Neural progenitor cell (in vitro differentiated cells): ENCODE measurements at regions not wholly inside any gene's neighbourhood (a gene's known extent, or its start where the extent isn't known, plus 50 kb on each side); places are given as distances from the start of the nearest gene placed in this dataset.

ENCODE experiments used
- EZH2 ChIP-seq: fragments of 200-600 bp; sonication (generic); IDR thresholded peaks from 2 replicates; pipeline ENCODE4 v1.6.1; 2017; ENCODE audit warnings: antibody characterized with exemption, mild to moderate bottlenecking, moderate library complexity
- EZH2phosphoT487 ChIP-seq: fragments of 200-600 bp; sonication (generic); IDR thresholded peaks from 2 replicates; pipeline ENCODE4 v1.6.1; 2017; ENCODE audit warnings: antibody characterized with exemption
- TF ChIP-seq, protein P1 (sequence below): fragments of 200-600 bp; sonication (generic); IDR thresholded peaks from 2 replicates; pipeline ENCODE4 v1.5.1; 2017; ENCODE audit warnings: antibody characterized with exemption, mild to moderate bottlenecking

DNA sequence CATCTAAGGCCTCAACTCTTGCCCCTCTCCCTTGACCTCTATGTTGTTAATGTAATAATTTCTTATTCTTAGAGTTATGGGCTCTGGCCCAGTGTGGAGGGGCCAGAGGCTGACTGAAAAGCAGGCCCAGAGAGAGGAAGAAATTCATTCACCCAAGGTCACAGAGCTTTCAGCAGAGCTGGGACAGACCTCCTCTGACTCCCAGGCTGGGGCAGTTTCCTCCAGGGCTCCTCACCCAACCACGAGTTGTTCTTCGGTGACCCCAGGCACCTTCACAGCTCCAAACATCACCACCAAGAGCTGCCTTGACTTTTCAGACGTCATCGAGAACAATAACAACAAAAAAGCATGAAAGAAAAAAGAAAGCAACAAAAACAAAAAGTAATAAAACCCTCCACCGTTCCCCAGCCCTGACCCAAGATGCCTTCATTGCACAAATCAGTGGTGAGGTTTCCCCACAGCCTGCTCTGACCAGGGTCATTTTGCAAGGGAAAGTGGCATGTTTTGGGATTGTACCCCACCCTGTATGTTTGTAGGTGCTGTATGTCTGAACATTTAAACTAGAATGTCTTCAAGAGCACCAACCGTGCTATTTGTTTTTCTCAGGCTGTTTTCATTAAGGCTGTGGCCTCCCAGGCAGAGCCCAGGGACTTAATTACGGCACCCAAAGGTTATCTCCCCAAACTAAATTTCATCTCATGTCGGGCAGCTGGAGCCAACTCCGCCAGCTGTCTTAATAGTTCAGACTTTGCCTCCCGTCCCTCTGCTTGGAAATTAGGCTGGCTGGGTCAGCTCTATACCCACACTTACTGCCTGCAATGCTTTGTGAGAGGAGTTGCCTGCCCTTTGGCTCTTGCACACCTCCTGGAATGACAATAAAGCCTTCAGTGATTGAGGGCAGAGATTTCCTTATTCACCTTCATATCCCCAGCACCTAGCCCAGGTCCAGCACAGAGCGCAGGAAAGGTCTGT lies 173.8 kb downstream of the RPLP1 start:
- TF ChIP-seq EZH2 (no peak), EZH2phosphoT487 (no peak)
- TF ChIP-seq, protein P1, sequence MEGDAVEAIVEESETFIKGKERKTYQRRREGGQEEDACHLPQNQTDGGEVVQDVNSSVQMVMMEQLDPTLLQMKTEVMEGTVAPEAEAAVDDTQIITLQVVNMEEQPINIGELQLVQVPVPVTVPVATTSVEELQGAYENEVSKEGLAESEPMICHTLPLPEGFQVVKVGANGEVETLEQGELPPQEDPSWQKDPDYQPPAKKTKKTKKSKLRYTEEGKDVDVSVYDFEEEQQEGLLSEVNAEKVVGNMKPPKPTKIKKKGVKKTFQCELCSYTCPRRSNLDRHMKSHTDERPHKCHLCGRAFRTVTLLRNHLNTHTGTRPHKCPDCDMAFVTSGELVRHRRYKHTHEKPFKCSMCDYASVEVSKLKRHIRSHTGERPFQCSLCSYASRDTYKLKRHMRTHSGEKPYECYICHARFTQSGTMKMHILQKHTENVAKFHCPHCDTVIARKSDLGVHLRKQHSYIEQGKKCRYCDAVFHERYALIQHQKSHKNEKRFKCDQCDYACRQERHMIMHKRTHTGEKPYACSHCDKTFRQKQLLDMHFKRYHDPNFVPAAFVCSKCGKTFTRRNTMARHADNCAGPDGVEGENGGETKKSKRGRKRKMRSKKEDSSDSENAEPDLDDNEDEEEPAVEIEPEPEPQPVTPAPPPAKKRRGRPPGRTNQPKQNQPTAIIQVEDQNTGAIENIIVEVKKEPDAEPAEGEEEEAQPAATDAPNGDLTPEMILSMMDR: no peak
